ENCODE measurements at regions not wholly inside any gene's neighbourhood (a gene's known extent, or its start where the extent isn't known, plus 50 kb on each side); places are given as distances from the start of the nearest gene placed in this dataset.

DNA sequence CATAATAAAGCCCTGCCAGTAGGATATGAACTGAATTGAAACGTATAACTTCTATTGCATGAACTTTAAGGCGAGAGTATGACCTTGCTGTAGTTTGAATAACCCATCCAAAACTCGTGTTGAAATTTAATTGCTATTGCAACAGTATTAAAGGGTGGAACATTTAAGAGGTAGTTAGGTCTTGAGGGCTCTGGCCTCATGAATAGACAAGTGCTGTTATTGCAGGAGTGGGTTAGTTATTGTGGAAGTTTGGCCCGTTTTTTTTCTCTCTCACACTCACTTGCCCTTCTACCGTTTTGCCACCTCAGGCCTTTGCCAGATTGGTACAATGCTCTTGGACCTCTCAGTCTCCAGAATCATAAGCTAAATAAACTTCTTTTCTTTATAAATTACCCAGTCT, 473.7 kb upstream of the SYT1 start:
- H3K4me1 ChIP-seq, result no peaks in the 10 kb centered on the region
- intact Hi-C loops (cut with DNase I; ENCODE audit: low total_unique reads), result no loop called here

GRCh38 chr12:78392918-78393317, 471.7 kb upstream of the SYT1 start:
- peak; percentile 15 to 31 (median 22) for TF ChIP-seq CTCF (IDR thresholded peaks at IDR 0.05)
- TF ChIP-seq POLR2A (IDR thresholded peaks at IDR 0.05), result no peak
- Histone ChIP-seq H3K36me3 (no peaks in the 10 kb centered on the region), H3K4me3 (no peak overlapping the region), H3K27ac (no peak overlapping the region), H3K9me3 (no peaks in the 10 kb centered on the region), H3K4me1 (no peaks in the 10 kb centered on the region), H3K27me3 (no peaks in the 10 kb centered on the region)
- DNase-seq, result no peak
- intact Hi-C loops (cut with DNase I; ENCODE audit: low total_unique reads), result no loop called here

More for the DNA sequence above, 473.7 kb upstream of the SYT1 start:
- H3K36me3 ChIP-seq, result no peaks in the 10 kb centered on the region
- TF ChIP-seq CTCF (IDR thresholded peaks at IDR 0.05) (no peak), POLR2A (IDR thresholded peaks at IDR 0.05) (no peak)
- H3K27me3 ChIP-seq, result no peaks in the 10 kb centered on the region
- no peaks in the 10 kb centered on the region for H3K9me3 ChIP-seq
- no peak overlapping the region for H3K4me3 ChIP-seq
- H3K27ac ChIP-seq, result no peak overlapping the region
- no peak for DNase-seq

DNA sequence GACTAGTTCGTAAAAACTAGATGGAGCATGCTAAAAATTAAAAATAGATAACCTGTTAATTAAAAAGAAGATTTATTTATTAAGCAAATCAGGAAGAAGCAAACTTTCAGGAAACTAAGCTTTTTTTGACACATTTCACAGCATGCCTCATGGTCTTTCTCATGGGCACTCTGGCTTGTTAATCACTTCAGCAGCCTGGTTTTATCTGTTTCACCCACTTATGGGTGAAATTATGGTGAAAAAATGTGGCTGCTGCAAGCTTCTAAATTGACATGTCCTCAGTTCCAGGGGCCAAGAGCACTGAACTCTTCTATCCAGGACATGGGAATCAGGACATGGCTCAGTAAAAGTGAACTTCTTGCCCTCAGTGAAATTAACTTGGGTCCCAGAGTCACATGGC, 468.6 kb upstream of the SYT1 start:
- Histone ChIP-seq H3K4me1 (no peaks in the 10 kb centered on the region), H3K4me3 (no peak overlapping the region), H3K36me3 (no peaks in the 10 kb centered on the region), H3K27ac (no peak overlapping the region), H3K27me3 (no peaks in the 10 kb centered on the region), H3K9me3 (no peaks in the 10 kb centered on the region)
- no peak for DNase-seq
- intact Hi-C loops (cut with DNase I; ENCODE audit: low total_unique reads), result no loop called here
- no peak for TF ChIP-seq POLR2A (IDR thresholded peaks at IDR 0.05)
- TF ChIP-seq CTCF (IDR thresholded peaks at IDR 0.05), result no peak

DNA sequence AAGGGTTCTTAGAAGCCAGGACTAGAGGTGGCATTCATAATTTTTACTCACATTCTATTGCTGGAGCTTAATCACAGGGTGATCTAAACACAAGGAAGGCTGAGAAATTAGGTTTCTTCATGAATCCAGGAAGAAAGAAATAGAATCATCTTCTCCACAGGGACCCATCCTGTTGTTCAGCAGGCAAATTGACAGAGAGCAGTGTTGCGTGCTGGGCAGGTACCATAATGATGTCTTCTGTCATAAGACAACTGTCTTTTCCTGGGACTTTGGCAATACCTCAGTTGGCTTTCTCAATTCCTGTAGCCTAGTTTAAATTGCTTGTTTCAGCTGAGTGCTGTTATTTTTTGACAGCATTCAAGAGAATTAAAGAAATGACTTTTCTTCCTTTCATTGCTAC, 468.0 kb upstream of the SYT1 start:
- intact Hi-C loops (cut with DNase I; ENCODE audit: low total_unique reads), result no loop called here
- Histone ChIP-seq H3K4me1 (no peaks in the 10 kb centered on the region), H3K9me3 (no peaks in the 10 kb centered on the region), H3K36me3 (no peaks in the 10 kb centered on the region), H3K27ac (no peak overlapping the region), H3K27me3 (no peaks in the 10 kb centered on the region), H3K4me3 (no peak overlapping the region)
- no peak for DNase-seq
- TF ChIP-seq CTCF (IDR thresholded peaks at IDR 0.05) (no peak), POLR2A (IDR thresholded peaks at IDR 0.05) (no peak)

DNA sequence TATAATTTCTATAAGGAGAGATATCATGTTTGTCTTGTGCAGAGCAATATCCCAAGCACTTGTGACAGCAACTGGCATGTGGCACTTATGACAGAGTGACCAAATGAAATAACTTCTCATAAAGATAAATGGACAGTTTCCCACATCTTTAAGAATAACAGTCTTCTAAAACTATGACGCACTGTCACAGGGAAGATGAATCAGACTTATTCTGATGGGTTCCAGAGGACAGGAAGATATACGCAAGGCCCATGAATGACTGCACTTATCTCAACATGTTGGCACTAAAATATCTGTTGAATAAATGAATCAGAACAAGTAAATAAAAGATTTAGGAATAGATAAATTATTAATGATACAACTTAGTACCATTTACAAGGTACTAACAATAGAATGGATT, 465.8 kb upstream of the SYT1 start:
- no peak overlapping the region for H3K27ac ChIP-seq
- H3K27me3 ChIP-seq, result no peaks in the 10 kb centered on the region
- intact Hi-C loops (cut with DNase I; ENCODE audit: low total_unique reads), result no loop called here
- TF ChIP-seq CTCF (IDR thresholded peaks at IDR 0.05) (no peak), POLR2A (IDR thresholded peaks at IDR 0.05) (no peak)
- H3K36me3 ChIP-seq, result no peaks in the 10 kb centered on the region
- H3K4me1 ChIP-seq, result no peaks in the 10 kb centered on the region
- no peak overlapping the region for H3K4me3 ChIP-seq
- DNase-seq, result no peak
- H3K9me3 ChIP-seq, result no peaks in the 10 kb centered on the region
